ENCODE measurements at regions not wholly inside any gene's neighbourhood (a gene's known extent, or its start where the extent isn't known, plus 50 kb on each side); places are given as distances from the start of the nearest gene placed in this dataset.

GRCh38 chr13:78460176-78460575 is 143.2 kb downstream of the POU4F1 start:
- TF ChIP-seq CTCF (IDR thresholded peaks at IDR 0.05) (no peak), EZH2phosphoT487 (IDR thresholded peaks at IDR 0.05) (no peak)

Data from neural progenitor cell (in vitro differentiated cells).